Midbrain (tissue), 1 donor: ENCODE measurements at regions not wholly inside any gene's neighbourhood (a gene's known extent, or its start where the extent isn't known, plus 50 kb on each side); places are given as distances from the start of the nearest gene placed in this dataset.

ENCODE experiments used
- DNase-seq: peaks from one replicate; lab custom pipeline; 2025; lab: John Stamatoyannopoulos, UW

GRCh38 chr2:481388-481787 lies 193.5 kb upstream of the ALKAL2 start:
- no peak for DNase-seq

GRCh38 chr2:479490-480176 lies 191.7 kb upstream of the ALKAL2 start:
- no peak for DNase-seq

GRCh38 chr2:479031-479430 lies 191.1 kb upstream of the ALKAL2 start:
- DNase-seq = no peak

GRCh38 chr2:471560-471959 lies 183.7 kb upstream of the ALKAL2 start:
- DNase-seq = no peak

GRCh38 chr2:469514-469913 lies 181.6 kb upstream of the ALKAL2 start:
- no peak for DNase-seq

GRCh38 chr2:468648-469336 lies 180.9 kb upstream of the ALKAL2 start:
- no peak for DNase-seq

GRCh38 chr2:467892-468647 lies 180.2 kb upstream of the ALKAL2 start:
- no peak for DNase-seq

GRCh38 chr2:467543-467891 lies 179.6 kb upstream of the ALKAL2 start:
- no peak for DNase-seq

GRCh38 chr2:467101-467500 lies 179.2 kb upstream of the ALKAL2 start:
- DNase-seq = no peak

GRCh38 chr2:464562-465309 lies 176.8 kb upstream of the ALKAL2 start:
- DNase-seq = no peak

GRCh38 chr2:460861-461260 lies 173.0 kb upstream of the ALKAL2 start:
- no peak for DNase-seq

- no peak for DNase-seq
These were observed 172.0 kb upstream of the ALKAL2 start for GRCh38 chr2:459931-460330.

- DNase-seq = no peak
These were observed 170.5 kb upstream of the ALKAL2 start for GRCh38 chr2:458425-458815.

- no peak for DNase-seq
These were observed 170.0 kb upstream of the ALKAL2 start for GRCh38 chr2:457792-458424.

- DNase-seq = no peak
These were observed 169.4 kb upstream of the ALKAL2 start for GRCh38 chr2:457262-457661.

GRCh38 chr2:455913-456312 lies 168.0 kb upstream of the ALKAL2 start:
- no peak for DNase-seq

GRCh38 chr2:455015-455705 lies 167.3 kb upstream of the ALKAL2 start:
- no peak for DNase-seq

- no peak for DNase-seq
These were observed 165.2 kb upstream of the ALKAL2 start for GRCh38 chr2:453132-453531.

GRCh38 chr2:451495-451894 lies 163.6 kb upstream of the ALKAL2 start:
- DNase-seq = no peak

- no peak for DNase-seq
These were observed 161.6 kb upstream of the ALKAL2 start for GRCh38 chr2:449246-450067.
